ENCODE measurements at regions not wholly inside any gene's neighbourhood (a gene's known extent, or its start where the extent isn't known, plus 50 kb on each side); places are given as distances from the start of the nearest gene placed in this dataset.

DNA sequence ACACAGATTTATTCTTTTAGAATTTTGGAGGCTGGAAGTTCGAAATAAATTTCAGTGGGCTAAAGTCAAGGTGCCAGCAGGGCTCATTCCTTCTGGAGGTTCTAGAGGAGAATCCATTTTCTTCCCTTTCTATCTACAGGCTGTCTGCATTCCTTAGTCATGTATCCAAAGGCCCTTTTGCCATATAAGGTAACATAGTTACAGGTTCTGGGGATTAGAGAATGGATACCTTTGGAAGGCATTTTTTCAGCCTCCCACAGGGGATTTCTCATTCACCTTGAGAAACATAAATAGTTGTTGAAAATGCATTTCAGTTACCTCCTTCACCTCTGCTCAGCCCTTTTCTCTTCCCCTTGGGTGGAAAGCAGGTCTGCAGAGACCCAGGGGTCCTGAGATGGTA, 280.0 kb upstream of the MAP3K1 start:
- TF ChIP-seq, protein P1, sequence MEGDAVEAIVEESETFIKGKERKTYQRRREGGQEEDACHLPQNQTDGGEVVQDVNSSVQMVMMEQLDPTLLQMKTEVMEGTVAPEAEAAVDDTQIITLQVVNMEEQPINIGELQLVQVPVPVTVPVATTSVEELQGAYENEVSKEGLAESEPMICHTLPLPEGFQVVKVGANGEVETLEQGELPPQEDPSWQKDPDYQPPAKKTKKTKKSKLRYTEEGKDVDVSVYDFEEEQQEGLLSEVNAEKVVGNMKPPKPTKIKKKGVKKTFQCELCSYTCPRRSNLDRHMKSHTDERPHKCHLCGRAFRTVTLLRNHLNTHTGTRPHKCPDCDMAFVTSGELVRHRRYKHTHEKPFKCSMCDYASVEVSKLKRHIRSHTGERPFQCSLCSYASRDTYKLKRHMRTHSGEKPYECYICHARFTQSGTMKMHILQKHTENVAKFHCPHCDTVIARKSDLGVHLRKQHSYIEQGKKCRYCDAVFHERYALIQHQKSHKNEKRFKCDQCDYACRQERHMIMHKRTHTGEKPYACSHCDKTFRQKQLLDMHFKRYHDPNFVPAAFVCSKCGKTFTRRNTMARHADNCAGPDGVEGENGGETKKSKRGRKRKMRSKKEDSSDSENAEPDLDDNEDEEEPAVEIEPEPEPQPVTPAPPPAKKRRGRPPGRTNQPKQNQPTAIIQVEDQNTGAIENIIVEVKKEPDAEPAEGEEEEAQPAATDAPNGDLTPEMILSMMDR (IDR thresholded peaks at IDR 0.05; ENCODE audit: low read depth, low read length): no peak
- no peaks in the 10 kb centered on the region for H3K36me3 ChIP-seq
- no peak overlapping the region for H3K27ac ChIP-seq
- no peaks in the 10 kb centered on the region for H3K9me3 ChIP-seq (ENCODE audit: low read depth)
- no peak for DNase-seq (ENCODE audit: low read depth in 1 of 2, low spot score in 1 of 2)
- H3K4me3 ChIP-seq: no peak overlapping the region
- no peaks in the 10 kb centered on the region for H3K4me1 ChIP-seq (ENCODE audit: low read depth)
- no peaks in the 10 kb centered on the region for H3K27me3 ChIP-seq

- Histone ChIP-seq H3K4me3 (no peak overlapping the region), H3K27me3 (no peaks in the 10 kb centered on the region), H3K27ac (no peak overlapping the region), H3K36me3 (no peaks in the 10 kb centered on the region), H3K9me3 (ENCODE audit: low read depth) (no peaks in the 10 kb centered on the region), H3K4me1 (ENCODE audit: low read depth) (no peaks in the 10 kb centered on the region)
- no peak for DNase-seq (ENCODE audit: low read depth in 1 of 2, low spot score in 1 of 2)
- TF ChIP-seq, protein P1 (IDR thresholded peaks at IDR 0.05; ENCODE audit: low read depth, low read length): no peak
Observed at GRCh38 chr5:56534102-56534829, 281.1 kb upstream of the MAP3K1 start.

DNA sequence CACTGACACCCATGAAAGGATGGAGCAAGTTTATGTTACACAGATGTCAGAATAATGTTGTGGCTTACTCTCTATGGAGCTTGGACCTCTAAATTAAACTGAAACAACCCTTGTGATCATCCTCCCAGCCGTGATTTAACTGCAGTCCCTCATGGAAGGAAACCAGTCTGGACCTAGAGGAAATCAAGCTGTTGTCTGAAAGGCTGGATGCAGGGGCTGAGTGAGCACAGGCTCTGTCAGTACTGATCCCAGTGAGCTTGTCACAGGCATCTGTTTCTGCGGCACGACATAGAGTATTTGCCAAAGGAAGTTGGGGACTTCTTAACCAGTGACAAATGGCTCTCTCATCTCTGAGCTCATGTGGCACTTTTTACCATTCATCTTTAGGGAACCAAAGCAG, 282.9 kb upstream of the MAP3K1 start:
- Histone ChIP-seq H3K27ac (no peak overlapping the region), H3K36me3 (no peaks in the 10 kb centered on the region), H3K4me1 (ENCODE audit: low read depth) (no peaks in the 10 kb centered on the region), H3K27me3 (no peaks in the 10 kb centered on the region), H3K4me3 (no peak overlapping the region), H3K9me3 (ENCODE audit: low read depth) (no peaks in the 10 kb centered on the region)
- TF ChIP-seq, protein P1 (IDR thresholded peaks at IDR 0.05; ENCODE audit: low read depth, low read length): no peak
- no peak for DNase-seq (ENCODE audit: low read depth in 1 of 2, low spot score in 1 of 2)

DNA sequence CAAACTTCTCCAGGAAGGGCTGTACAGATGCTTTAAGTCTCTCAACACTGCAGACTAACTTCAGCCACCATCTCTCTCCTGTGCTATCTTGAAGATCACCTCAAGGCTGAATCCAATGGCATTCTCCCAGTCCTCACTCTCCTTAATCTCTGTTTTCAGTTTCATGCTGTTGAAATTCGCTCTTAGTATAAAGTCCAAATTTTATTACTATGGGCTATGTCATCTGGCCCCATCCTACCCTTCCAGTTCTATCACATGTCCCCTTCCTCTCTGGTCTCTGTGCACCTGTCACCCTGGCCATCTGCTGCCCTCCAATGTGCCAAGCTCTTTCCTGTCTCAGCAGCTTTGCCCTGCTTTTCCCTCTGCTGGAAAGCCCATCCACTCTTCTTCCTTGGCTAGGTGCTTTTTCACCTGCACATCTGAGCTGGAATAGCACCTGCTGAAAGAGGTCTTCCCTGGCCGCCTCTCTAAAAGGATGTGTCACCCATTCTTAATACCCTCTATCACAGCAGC, 284.7 kb upstream of the MAP3K1 start:
- Histone ChIP-seq H3K27ac (no peak overlapping the region), H3K27me3 (no peaks in the 10 kb centered on the region), H3K4me3 (no peak overlapping the region), H3K4me1 (ENCODE audit: low read depth) (no peaks in the 10 kb centered on the region), H3K9me3 (ENCODE audit: low read depth) (no peaks in the 10 kb centered on the region), H3K36me3 (no peaks in the 10 kb centered on the region)
- TF ChIP-seq, protein P1 (IDR thresholded peaks at IDR 0.05; ENCODE audit: low read depth, low read length): no peak
- DNase-seq (ENCODE audit: low read depth in 1 of 2, low spot score in 1 of 2): no peak

GRCh38 chr5:56529666-56530430, 285.5 kb upstream of the MAP3K1 start:
- Histone ChIP-seq H3K9me3 (ENCODE audit: low read depth) (no peaks in the 10 kb centered on the region), H3K4me3 (no peak overlapping the region), H3K27me3 (no peaks in the 10 kb centered on the region), H3K4me1 (ENCODE audit: low read depth) (no peaks in the 10 kb centered on the region), H3K27ac (no peak overlapping the region), H3K36me3 (no peaks in the 10 kb centered on the region)
- TF ChIP-seq, protein P1 (IDR thresholded peaks at IDR 0.05; ENCODE audit: low read depth, low read length): no peak
- DNase-seq (ENCODE audit: low read depth in 1 of 2, low spot score in 1 of 2): no peak
